ENCODE measurements at regions not wholly inside any gene's neighbourhood (a gene's known extent, or its start where the extent isn't known, plus 50 kb on each side); places are given as distances from the start of the nearest gene placed in this dataset.

DNA sequence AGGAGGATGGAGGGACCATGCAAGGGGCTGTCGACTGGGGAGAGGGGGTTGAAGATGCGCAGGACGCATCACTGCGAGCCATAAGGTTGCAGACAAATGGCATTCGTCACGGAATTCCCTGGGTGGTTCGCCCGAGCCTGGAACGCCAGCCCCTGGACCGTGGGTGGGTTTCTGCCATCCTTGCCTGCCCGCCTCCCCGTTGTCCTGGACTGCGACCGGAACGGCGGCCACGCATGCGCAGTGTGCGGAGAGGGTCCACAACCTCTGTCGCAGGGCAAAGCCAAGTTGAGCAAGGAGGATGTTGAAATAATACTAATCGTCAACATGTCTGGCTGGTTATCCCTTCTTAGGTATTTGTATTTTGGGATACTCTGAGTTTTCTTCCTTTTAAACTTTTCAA, 932.2 kb downstream of the NLGN4Y start:
- TF ChIP-seq CTCF (conservative IDR thresholded peaks at IDR 0.05 in 1 of 2, IDR thresholded peaks at IDR 0.05 in 1 of 2; ENCODE audit: low read depth in 1 of 2, low read length in 2 of 2) (no peak), EZH2 (IDR thresholded peaks at IDR 0.05; ENCODE audit: low read length, missing control alignments) (no peak)
- no peak overlapping the region for H3K9ac ChIP-seq (ENCODE audit: insufficient read depth, low read length)
- H3K9me3 ChIP-seq (ENCODE audit: control insufficient read depth, insufficient read depth, low read depth, low read length): no peaks in the 10 kb centered on the region
- H2AFZ ChIP-seq (ENCODE audit: low read length): no peak overlapping the region
- no peak overlapping the region for H3K4me2 ChIP-seq (ENCODE audit: extremely low read depth, insufficient read depth, low read length)
- no peak overlapping the region for H3K27ac ChIP-seq (ENCODE audit: insufficient read depth, low read length)
- peak overlapping the region in 2 of 4 experiments; percentile 45 to 50 for H3K4me3 ChIP-seq (replicated peaks in 1 of 4; ENCODE audit: control extremely low read depth in 1 of 4, insufficient read depth in 1 of 4, low read depth in 3 of 4, low read length in 4 of 4)
- H3K79me2 ChIP-seq (ENCODE audit: control insufficient read depth, insufficient read depth, low read length): no peaks in the 10 kb centered on the region
- no peaks in the 10 kb centered on the region for H4K20me1 ChIP-seq (ENCODE audit: control insufficient read depth, extremely low read depth, insufficient read depth, low read length)
- no peaks in the 10 kb centered on the region for H3K27me3 ChIP-seq (ENCODE audit: control insufficient read depth, insufficient read depth, low read length)
- H3K4me1 ChIP-seq (ENCODE audit: control insufficient read depth, extremely low read depth, insufficient read depth, low read length): no peaks in the 10 kb centered on the region
- no peaks in the 10 kb centered on the region for H3K36me3 ChIP-seq (ENCODE audit: control insufficient read depth, insufficient read depth, low read length)
- DNase-seq (ENCODE audit: low read depth in 2 of 2): peak in 1 of 2 donors; percentile 26

- no peak for DNase-seq (ENCODE audit: low read depth in 2 of 2)
- H4K20me1 ChIP-seq (ENCODE audit: control insufficient read depth, extremely low read depth, insufficient read depth, low read length): no peaks in the 10 kb centered on the region
- no peak overlapping the region for H2AFZ ChIP-seq (ENCODE audit: low read length)
- no peaks in the 10 kb centered on the region for H3K4me1 ChIP-seq (ENCODE audit: control insufficient read depth, extremely low read depth, insufficient read depth, low read length)
- H3K27me3 ChIP-seq (ENCODE audit: control insufficient read depth, insufficient read depth, low read length): no peaks in the 10 kb centered on the region
- no peak overlapping the region for H3K4me3 ChIP-seq (replicated peaks in 1 of 4; ENCODE audit: control extremely low read depth in 1 of 4, insufficient read depth in 1 of 4, low read depth in 3 of 4, low read length in 4 of 4)
- H3K36me3 ChIP-seq (ENCODE audit: control insufficient read depth, insufficient read depth, low read length): no peaks in the 10 kb centered on the region
- TF ChIP-seq EZH2 (IDR thresholded peaks at IDR 0.05; ENCODE audit: low read length, missing control alignments): no peak
- TF ChIP-seq CTCF (conservative IDR thresholded peaks at IDR 0.05 in 1 of 2, IDR thresholded peaks at IDR 0.05 in 1 of 2; ENCODE audit: low read depth in 1 of 2, low read length in 2 of 2): no peak
- no peaks in the 10 kb centered on the region for H3K9me3 ChIP-seq (ENCODE audit: control insufficient read depth, insufficient read depth, low read depth, low read length)
- H3K4me2 ChIP-seq (ENCODE audit: extremely low read depth, insufficient read depth, low read length): no peak overlapping the region
- H3K27ac ChIP-seq (ENCODE audit: insufficient read depth, low read length): no peak overlapping the region
- no peak overlapping the region for H3K9ac ChIP-seq (ENCODE audit: insufficient read depth, low read length)
- no peaks in the 10 kb centered on the region for H3K79me2 ChIP-seq (ENCODE audit: control insufficient read depth, insufficient read depth, low read length)
Measured at GRCh38 chrY:15457682-15458081, 933.4 kb downstream of the NLGN4Y start.

GRCh38 chrY:15458426-15458825, 934.1 kb downstream of the NLGN4Y start:
- H3K9me3 ChIP-seq (ENCODE audit: control insufficient read depth, insufficient read depth, low read depth, low read length): no peaks in the 10 kb centered on the region
- no peak overlapping the region for H2AFZ ChIP-seq (ENCODE audit: low read length)
- H3K4me3 ChIP-seq (replicated peaks in 1 of 4; ENCODE audit: control extremely low read depth in 1 of 4, insufficient read depth in 1 of 4, low read depth in 3 of 4, low read length in 4 of 4): no peak overlapping the region
- no peaks in the 10 kb centered on the region for H3K4me1 ChIP-seq (ENCODE audit: control insufficient read depth, extremely low read depth, insufficient read depth, low read length)
- H3K27ac ChIP-seq (ENCODE audit: insufficient read depth, low read length): no peak overlapping the region
- TF ChIP-seq EZH2 (IDR thresholded peaks at IDR 0.05; ENCODE audit: low read length, missing control alignments): no peak
- no peak for TF ChIP-seq CTCF (conservative IDR thresholded peaks at IDR 0.05 in 1 of 2, IDR thresholded peaks at IDR 0.05 in 1 of 2; ENCODE audit: low read depth in 1 of 2, low read length in 2 of 2)
- no peaks in the 10 kb centered on the region for H4K20me1 ChIP-seq (ENCODE audit: control insufficient read depth, extremely low read depth, insufficient read depth, low read length)
- H3K79me2 ChIP-seq (ENCODE audit: control insufficient read depth, insufficient read depth, low read length): no peaks in the 10 kb centered on the region
- no peaks in the 10 kb centered on the region for H3K27me3 ChIP-seq (ENCODE audit: control insufficient read depth, insufficient read depth, low read length)
- no peaks in the 10 kb centered on the region for H3K36me3 ChIP-seq (ENCODE audit: control insufficient read depth, insufficient read depth, low read length)
- H3K4me2 ChIP-seq (ENCODE audit: extremely low read depth, insufficient read depth, low read length): no peak overlapping the region
- H3K9ac ChIP-seq (ENCODE audit: insufficient read depth, low read length): no peak overlapping the region
- DNase-seq (ENCODE audit: low read depth in 2 of 2): no peak
